ENCODE measurements at regions not wholly inside any gene's neighbourhood (a gene's known extent, or its start where the extent isn't known, plus 50 kb on each side); places are given as distances from the start of the nearest gene placed in this dataset.

- TF ChIP-seq CTCF (IDR thresholded peaks at IDR 0.05) (no peak), POLR2A (IDR thresholded peaks at IDR 0.05) (no peak)
These were observed 78.6 kb upstream of the IFNG-AS1 start for GRCh38 chr12:67910360-67911274.
